ENCODE measurements at regions not wholly inside any gene's neighbourhood (a gene's known extent, or its start where the extent isn't known, plus 50 kb on each side); places are given as distances from the start of the nearest gene placed in this dataset.

- ChIA-PET CTCF (interaction anchor here (2.5 kb wide), 1 partner anchor 9 kb away, joined by 5 read pairs; no protein-coding TSS in a partner anchor), POLR2A (no interaction called here)
- Histone ChIP-seq H2AFZ (ENCODE audit: low read depth) (no peak overlapping the region), H3K79me2 (ENCODE audit: insufficient read depth) (no peaks in the 10 kb centered on the region), H3K9me3 (no peaks in the 10 kb centered on the region), H3K27me3 (ENCODE audit: insufficient read depth) (no peaks in the 10 kb centered on the region), H3K4me1 (ENCODE audit: control insufficient read depth in 1 of 2, insufficient read depth in 2 of 2, low read depth in 1 of 2, low read length in 1 of 2) (no peaks in the 10 kb centered on the region), H3K4me2 (no peak overlapping the region), H3K27ac (ENCODE audit: low read depth in 2 of 2, low read length in 1 of 2) (no peak overlapping the region), H3K36me3 (replicated peaks in 1 of 2; ENCODE audit: control insufficient read depth in 1 of 2, insufficient read depth in 2 of 2, low read length in 1 of 2) (no peaks in the 10 kb centered on the region), H3K4me3 (ENCODE audit: low read depth in 2 of 2, low read length in 1 of 2) (no peak overlapping the region), H4K20me1 (ENCODE audit: insufficient read depth) (no peaks in the 10 kb centered on the region), H3K9me2 (no peaks in the 10 kb centered on the region), H3K9ac (no peak overlapping the region), H3F3A (replicated peaks; ENCODE audit: insufficient read depth) (no peaks in the 10 kb centered on the region)
- no peak for DNase-seq
- WGBS (ENCODE audit: low lambda C conversion rate) = 28% methylated on average over 9 of the region's 9 CpGs
- TF ChIP-seq NFIC (IDR thresholded peaks at IDR 0.05; ENCODE audit: borderline replicate concordance) (no peak), MAX (IDR thresholded peaks at IDR 0.05; ENCODE audit: low read depth) (no peak), EZH2phosphoT487 (IDR thresholded peaks at IDR 0.05; ENCODE audit: borderline replicate concordance, low read depth) (no peak), TAF1 (IDR thresholded peaks at IDR 0.05; ENCODE audit: borderline replicate concordance, low read depth, low read length) (no peak)
Measured at GRCh38 chr3:10646531-10647335, 141.3 kb upstream of the ATP2B2 start.

- H3K27ac ChIP-seq (ENCODE audit: low read depth in 2 of 2, low read length in 1 of 2) = no peak overlapping the region
- TF ChIP-seq MXI1 (IDR thresholded peaks at IDR 0.05; ENCODE audit: low read depth, low read length) (no peak), RCOR1 (IDR thresholded peaks at IDR 0.05; ENCODE audit: low read length) (no peak), JUND (IDR thresholded peaks at IDR 0.05) (no peak), FOSL2 (IDR thresholded peaks at IDR 0.05; ENCODE audit: borderline replicate concordance, low read depth) (no peak), IRF3 (IDR thresholded peaks at IDR 0.05; ENCODE audit: low read depth, low read length) (no peak), NFIC (IDR thresholded peaks at IDR 0.05; ENCODE audit: borderline replicate concordance) (no peak)
- no peaks in the 10 kb centered on the region for H3K4me1 ChIP-seq (ENCODE audit: control insufficient read depth in 1 of 2, insufficient read depth in 2 of 2, low read depth in 1 of 2, low read length in 1 of 2)
- H3K27me3 ChIP-seq (ENCODE audit: insufficient read depth) = no peaks in the 10 kb centered on the region
- no peaks in the 10 kb centered on the region for H3K9me3 ChIP-seq
- CTCF ChIA-PET = interaction anchor here (2.5 kb wide), 1 partner anchor 9 kb away, joined by 5 read pairs; no protein-coding TSS in a partner anchor
- H3K4me3 ChIP-seq (ENCODE audit: low read depth in 2 of 2, low read length in 1 of 2) = no peak overlapping the region
- POLR2A ChIA-PET = no interaction called here
- WGBS (ENCODE audit: low lambda C conversion rate) = 32% methylated on average over 5 of the region's 5 CpGs
- no peaks in the 10 kb centered on the region for H4K20me1 ChIP-seq (ENCODE audit: insufficient read depth)
- H3K79me2 ChIP-seq (ENCODE audit: insufficient read depth) = no peaks in the 10 kb centered on the region
- DNase-seq = no peak
- H3K36me3 ChIP-seq (replicated peaks in 1 of 2; ENCODE audit: control insufficient read depth in 1 of 2, insufficient read depth in 2 of 2, low read length in 1 of 2) = no peaks in the 10 kb centered on the region
- no peak overlapping the region for H2AFZ ChIP-seq (ENCODE audit: low read depth)
- H3K4me2 ChIP-seq = no peak overlapping the region
- no peak overlapping the region for H3K9ac ChIP-seq
- no peaks in the 10 kb centered on the region for H3K9me2 ChIP-seq
- no peaks in the 10 kb centered on the region for H3F3A ChIP-seq (replicated peaks; ENCODE audit: insufficient read depth)
Measured at GRCh38 chr3:10647376-10647775, 142.0 kb upstream of the ATP2B2 start.

- Histone ChIP-seq H4K20me1 (ENCODE audit: insufficient read depth) (no peaks in the 10 kb centered on the region), H2AFZ (ENCODE audit: low read depth) (no peak overlapping the region), H3K4me3 (ENCODE audit: low read depth in 2 of 2, low read length in 1 of 2) (no peak overlapping the region), H3K9me3 (no peaks in the 10 kb centered on the region), H3K4me2 (no peak overlapping the region), H3K9me2 (no peaks in the 10 kb centered on the region), H3K4me1 (ENCODE audit: control insufficient read depth in 1 of 2, insufficient read depth in 2 of 2, low read depth in 1 of 2, low read length in 1 of 2) (no peaks in the 10 kb centered on the region), H3K36me3 (replicated peaks in 1 of 2; ENCODE audit: control insufficient read depth in 1 of 2, insufficient read depth in 2 of 2, low read length in 1 of 2) (no peaks in the 10 kb centered on the region), H3K9ac (no peak overlapping the region), H3K27me3 (ENCODE audit: insufficient read depth) (no peaks in the 10 kb centered on the region), H3K79me2 (ENCODE audit: insufficient read depth) (no peaks in the 10 kb centered on the region), H3K27ac (ENCODE audit: low read depth in 2 of 2, low read length in 1 of 2) (no peak overlapping the region), H3F3A (replicated peaks; ENCODE audit: insufficient read depth) (no peaks in the 10 kb centered on the region)
- 33% methylated on average over 4 of the region's 4 CpGs for WGBS (ENCODE audit: low lambda C conversion rate)
- ChIA-PET CTCF (interaction anchor here (1.9 to 2.5 kb wide), 2 partner anchors 10 to 90 kb away, joined by 5 to 6 read pairs; no protein-coding TSS in a partner anchor), POLR2A (no interaction called here)
- TF ChIP-seq MXI1 (IDR thresholded peaks at IDR 0.05; ENCODE audit: low read depth, low read length) = no peak
- no peak for TF ChIP-seq FOSL2 (IDR thresholded peaks at IDR 0.05; ENCODE audit: borderline replicate concordance, low read depth)
- no peak for TF ChIP-seq GATA2 (CRISPR knock-in tag; IDR thresholded peaks at IDR 0.05)
- no peak for TF ChIP-seq USF1 (IDR thresholded peaks at IDR 0.05; ENCODE audit: borderline replicate concordance, low read depth)
- TF ChIP-seq TEAD4 (IDR thresholded peaks at IDR 0.05; ENCODE audit: borderline replicate concordance, insufficient read depth) = no peak
- no peak for TF ChIP-seq MAX (IDR thresholded peaks at IDR 0.05; ENCODE audit: low read depth)
- no peak for TF ChIP-seq NFIC (IDR thresholded peaks at IDR 0.05; ENCODE audit: borderline replicate concordance)
- no peak for TF ChIP-seq SMC3 (IDR thresholded peaks at IDR 0.05; ENCODE audit: low read depth, low read length)
- no peak for TF ChIP-seq MEF2A (IDR thresholded peaks at IDR 0.05; ENCODE audit: borderline replicate concordance, low read depth)
- no peak for TF ChIP-seq RFX5 (IDR thresholded peaks at IDR 0.05; ENCODE audit: low read length)
- no peak for TF ChIP-seq JUND (IDR thresholded peaks at IDR 0.05)
- TF ChIP-seq EP300 (IDR thresholded peaks at IDR 0.05; ENCODE audit: borderline replicate concordance in 1 of 2, low read depth in 1 of 2, low read length in 1 of 2) = no peak
- no peak for TF ChIP-seq ELF1 (IDR thresholded peaks at IDR 0.05)
- TF ChIP-seq PBX3 (IDR thresholded peaks at IDR 0.05) = no peak
- no peak for DNase-seq
Measured at GRCh38 chr3:10648181-10648580, 142.8 kb upstream of the ATP2B2 start.
